CD4-positive, alpha-beta T cell (primary cell): ENCODE measurements at regions not wholly inside any gene's neighbourhood (a gene's known extent, or its start where the extent isn't known, plus 50 kb on each side); places are given as distances from the start of the nearest gene placed in this dataset.
A peak's percentile ranks its signal among the peaks of the same experiment; 100 is the strongest.

Experiments used
- ATAC-seq: fragments of 200-7000 bp; cut with Tn5 transposase; one replicate; pipeline ENCODE4 v1.10.0; 2022; ENCODE audit warnings: mild to moderate bottlenecking; ENCODE audit not compliant: poor library complexity
- CTCF ChIA-PET: fragments of 350-600 bp; sonication (Branson Sonifier 250); formaldehyde crosslinking; loops from one replicate; lab custom pipeline; 2021; ENCODE audit warnings: antibody characterized with exemption, inconsistent platforms; lab: Charles Lee
- POLR2A ChIA-PET: fragments of 350-600 bp; sonication (Branson Sonifier 250); formaldehyde crosslinking; loops from one replicate; lab custom pipeline; 2021; ENCODE audit warnings: antibody characterized with exemption, inconsistent platforms; lab: Charles Lee
- DNase-seq, 14 experiments: peaks; one replicate each; pipeline ENCODE4 v3.0.0-alpha.2; 2013 to 2020; ENCODE audit warnings: mixed read lengths in 2 of 14
- H3K27ac ChIP-seq, 2 donors: one replicate each; pipeline versions ENCODE4 v1.5.1 to v1.7.0; 2013; ENCODE audit warnings: low read length in 2 of 2, low read depth in 1 of 2, mild to moderate bottlenecking in 1 of 2
- H3K27me3 ChIP-seq, 2 experiments: 1 replicate in 1 of 2; 2 replicates in 1 of 2; pipeline versions ENCODE4 v1.6.1 to v1.7.0; 2013; ENCODE audit warnings: low read length in 2 of 2, control low read depth in 1 of 2, mild to moderate bottlenecking in 1 of 2, moderate library complexity in 1 of 2; ENCODE audit not compliant: insufficient read depth in 2 of 2, control insufficient read depth in 1 of 2
- H3K36me3 ChIP-seq: one replicate; pipeline ENCODE4 v1.6.1; 2013; ENCODE audit warnings: low read length, control low read depth; ENCODE audit not compliant: insufficient read depth
- H3K4me1 ChIP-seq: one replicate; pipeline ENCODE4 v1.6.1; 2013; ENCODE audit warnings: low read length, control low read depth; ENCODE audit not compliant: insufficient read depth
- H3K4me3 ChIP-seq: one replicate; pipeline ENCODE4 v1.5.1; 2013; ENCODE audit warnings: mild to moderate bottlenecking, low read length, moderate library complexity
- H3K9me3 ChIP-seq, 2 experiments: 1 replicate in 1 of 2; 2 replicates in 1 of 2; pipeline versions ENCODE4 v1.6.1 to v1.7.0; 2013; ENCODE audit warnings: low read length in 2 of 2, mild to moderate bottlenecking in 2 of 2, control low read depth in 1 of 2, moderate library complexity in 1 of 2; ENCODE audit not compliant: control insufficient read depth in 1 of 2, insufficient read depth in 1 of 2
- H3K27ac Mint-ChIP-seq: one replicate; pipeline ENCODE4 v1.8.0; 2020; ENCODE audit warnings: mixed read lengths
- H3K27me3 Mint-ChIP-seq: one replicate; pipeline ENCODE4 v1.8.0; 2021; ENCODE audit warnings: mixed read lengths
- H3K36me3 Mint-ChIP-seq: one replicate; pipeline ENCODE4 v1.8.0; 2021; ENCODE audit warnings: low read depth, mixed read lengths
- H3K4me1 Mint-ChIP-seq: one replicate; pipeline ENCODE4 v1.8.0; 2021; ENCODE audit warnings: low read depth, mixed read lengths
- H3K4me3 Mint-ChIP-seq: one replicate; pipeline ENCODE4 v1.8.0; 2020; ENCODE audit warnings: mild to moderate bottlenecking, mixed read lengths
- H3K9me3 Mint-ChIP-seq: one replicate; pipeline ENCODE4 v1.8.0; 2020; ENCODE audit warnings: mixed read lengths
- intact Hi-C, 2 experiments: fragments of 100-400 bp; cut with DNase I in 1 of 2; cut with micrococcal nuclease in 1 of 2; formaldehyde crosslinking; loops; one replicate each; pipeline versions ENCODE4 v1.15.1 to v1.9.0; 2023 to 2025; cut with DNase I, micrococcal nuclease
- TF ChIP-seq, protein P1 (sequence below): fragments of 200-600 bp; IDR thresholded peaks from one replicate; pipeline ENCODE4 v1.8.0; 2022; ENCODE audit warnings: antibody characterized with exemption, mild to moderate bottlenecking

DNA sequence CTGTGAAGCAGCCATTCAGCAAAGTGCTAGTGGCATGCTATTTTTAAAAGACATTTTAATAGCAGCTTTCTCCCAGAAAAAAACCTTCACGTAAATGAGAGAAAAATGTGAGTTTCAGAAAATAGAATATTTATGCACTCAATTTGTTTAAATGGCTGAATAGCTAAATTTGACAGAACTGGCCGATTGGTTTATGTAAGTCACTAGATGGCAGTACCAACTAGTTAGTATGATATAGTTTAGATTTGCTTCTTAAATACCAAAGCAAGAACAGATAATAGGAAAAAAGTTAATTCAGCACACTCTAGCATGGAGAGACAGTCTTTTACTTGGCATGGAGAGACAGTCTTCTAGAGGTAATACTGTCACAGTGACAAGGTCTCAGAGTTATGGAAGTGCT is 250.1 kb downstream of the SNCA start:
- CTCF ChIA-PET = no interaction called here
- H3K27me3 ChIP-seq = no peaks in the 10 kb centered on the region
- intact Hi-C loops = loop anchor here in 1 of 2 experiments (5.0 kb wide), 1 partner anchor 315 kb away; no protein-coding TSS in a partner anchor
- H3K4me3 ChIP-seq = no peak overlapping the region
- Mint-ChIP-seq H3K36me3 (no peaks in the 10 kb centered on the region), H3K27ac (no peak overlapping the region), H3K27me3 (peaks cover 14% of the 10 kb centered on the region), H3K4me3 (no peak overlapping the region), H3K9me3 (no peaks in the 10 kb centered on the region), H3K4me1 (no peaks in the 10 kb centered on the region)
- no peak overlapping the region for H3K27ac ChIP-seq
- POLR2A ChIA-PET = no interaction called here
- H3K4me1 ChIP-seq = no peaks in the 10 kb centered on the region
- ATAC-seq = no peak
- no peaks in the 10 kb centered on the region for H3K36me3 ChIP-seq
- peak in 1 of 14 experiments; percentile 11 for DNase-seq
- TF ChIP-seq, protein P1, sequence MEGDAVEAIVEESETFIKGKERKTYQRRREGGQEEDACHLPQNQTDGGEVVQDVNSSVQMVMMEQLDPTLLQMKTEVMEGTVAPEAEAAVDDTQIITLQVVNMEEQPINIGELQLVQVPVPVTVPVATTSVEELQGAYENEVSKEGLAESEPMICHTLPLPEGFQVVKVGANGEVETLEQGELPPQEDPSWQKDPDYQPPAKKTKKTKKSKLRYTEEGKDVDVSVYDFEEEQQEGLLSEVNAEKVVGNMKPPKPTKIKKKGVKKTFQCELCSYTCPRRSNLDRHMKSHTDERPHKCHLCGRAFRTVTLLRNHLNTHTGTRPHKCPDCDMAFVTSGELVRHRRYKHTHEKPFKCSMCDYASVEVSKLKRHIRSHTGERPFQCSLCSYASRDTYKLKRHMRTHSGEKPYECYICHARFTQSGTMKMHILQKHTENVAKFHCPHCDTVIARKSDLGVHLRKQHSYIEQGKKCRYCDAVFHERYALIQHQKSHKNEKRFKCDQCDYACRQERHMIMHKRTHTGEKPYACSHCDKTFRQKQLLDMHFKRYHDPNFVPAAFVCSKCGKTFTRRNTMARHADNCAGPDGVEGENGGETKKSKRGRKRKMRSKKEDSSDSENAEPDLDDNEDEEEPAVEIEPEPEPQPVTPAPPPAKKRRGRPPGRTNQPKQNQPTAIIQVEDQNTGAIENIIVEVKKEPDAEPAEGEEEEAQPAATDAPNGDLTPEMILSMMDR = no peak
- H3K9me3 ChIP-seq = no peaks in the 10 kb centered on the region

DNA sequence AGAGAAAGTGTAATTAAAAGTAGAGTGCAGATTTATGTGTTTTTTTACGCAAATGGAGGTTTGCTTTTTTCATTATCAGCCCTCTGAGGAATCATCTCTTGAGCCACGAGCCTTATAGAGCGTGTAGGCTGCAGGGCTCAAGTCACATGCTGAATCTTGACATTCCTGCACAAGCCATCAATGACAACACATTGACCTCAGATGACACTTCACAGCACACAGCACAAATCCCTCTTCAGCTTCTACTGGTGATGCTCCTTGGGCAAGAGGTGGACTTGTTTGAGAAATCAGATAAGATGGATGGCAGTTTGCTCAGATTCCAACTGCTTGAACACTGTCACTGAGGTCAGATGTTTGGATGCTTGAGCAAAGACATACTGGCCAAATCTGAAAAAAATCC is 250.6 kb downstream of the SNCA start:
- CTCF ChIA-PET = no interaction called here
- H3K9me3 Mint-ChIP-seq = no peaks in the 10 kb centered on the region
- H3K36me3 Mint-ChIP-seq = no peaks in the 10 kb centered on the region

DNA sequence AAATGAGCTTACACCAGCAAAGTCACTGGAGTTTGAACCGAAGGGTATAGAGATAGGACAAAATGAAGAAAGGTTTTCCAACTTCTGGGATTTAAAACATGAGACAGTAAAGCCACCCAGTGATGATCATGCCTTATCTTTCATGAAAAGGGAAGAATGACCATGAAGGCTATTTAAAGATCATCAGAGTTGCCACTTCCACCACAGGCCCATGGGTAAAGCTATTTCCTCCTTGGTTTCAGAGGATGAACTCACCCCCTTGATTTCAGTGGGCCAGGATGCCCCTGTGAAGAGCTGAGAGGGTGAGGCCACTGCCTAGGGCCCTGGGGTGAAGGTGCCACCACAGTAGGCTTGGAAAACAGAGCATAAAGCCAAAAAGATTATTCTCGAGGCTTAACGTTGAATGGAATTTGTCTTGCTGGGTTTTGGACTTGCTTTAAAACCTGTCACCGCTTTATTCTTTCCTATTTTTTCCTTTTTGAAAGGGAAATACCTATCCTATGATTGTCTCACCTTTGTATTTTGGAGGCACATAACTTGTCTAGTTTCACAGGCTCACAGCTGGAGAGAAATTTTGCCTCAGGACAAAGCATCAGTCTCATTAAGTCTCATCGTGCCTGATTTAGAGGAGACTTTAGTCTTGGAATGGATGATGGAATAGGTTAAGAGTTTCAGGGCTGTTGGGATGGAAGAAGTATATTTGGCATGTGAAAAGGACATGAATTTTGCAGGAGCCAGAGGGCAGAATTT is 254.0 kb downstream of the SNCA start:
- H3K27ac ChIP-seq = no peak overlapping the region
- ATAC-seq = no peak
- H3K36me3 Mint-ChIP-seq = no peaks in the 10 kb centered on the region
- ChIA-PET CTCF (no interaction called here), POLR2A (no interaction called here)
- no peaks in the 10 kb centered on the region for H3K36me3 ChIP-seq
- TF ChIP-seq, protein P1 = no peak
- intact Hi-C loops = no loop called here
- H3K4me3 Mint-ChIP-seq = no peak overlapping the region
- DNase-seq = no peak
- H3K4me1 ChIP-seq = no peaks in the 10 kb centered on the region
- H3K9me3 ChIP-seq = no peaks in the 10 kb centered on the region
- H3K4me3 ChIP-seq = no peak overlapping the region
- H3K4me1 Mint-ChIP-seq = no peaks in the 10 kb centered on the region
- no peaks in the 10 kb centered on the region for H3K27me3 ChIP-seq
- no peaks in the 10 kb centered on the region for H3K9me3 Mint-ChIP-seq
- no peak overlapping the region for H3K27ac Mint-ChIP-seq
- H3K27me3 Mint-ChIP-seq = peaks cover 14% of the 10 kb centered on the region

More for the DNA sequence above, 250.6 kb downstream of the SNCA start:
- TF ChIP-seq, protein P1 = no peak
- DNase-seq (no peak), ATAC-seq (no peak)
- Mint-ChIP-seq H3K4me3 (no peak overlapping the region), H3K27me3 (peaks cover 14% of the 10 kb centered on the region), H3K27ac (no peak overlapping the region), H3K4me1 (no peaks in the 10 kb centered on the region)
- H3K4me3 ChIP-seq = no peak overlapping the region
- no peaks in the 10 kb centered on the region for H3K9me3 ChIP-seq
- H3K36me3 ChIP-seq = no peaks in the 10 kb centered on the region
- no peaks in the 10 kb centered on the region for H3K4me1 ChIP-seq
- no peak overlapping the region for H3K27ac ChIP-seq
- intact Hi-C loops = loop anchor here in 1 of 2 experiments (5.0 kb wide), 1 partner anchor 316 kb away; no protein-coding TSS in a partner anchor
- H3K27me3 ChIP-seq = no peaks in the 10 kb centered on the region
- POLR2A ChIA-PET = no interaction called here
